ENCODE measurements at regions not wholly inside any gene's neighbourhood (a gene's known extent, or its start where the extent isn't known, plus 50 kb on each side); places are given as distances from the start of the nearest gene placed in this dataset.
"Not testable (repeated sequence)": the region's sequence is repeated elsewhere in the genome, so short reads cannot be mapped to it uniquely, and the experiment has no call there.

GRCh38 chr6:17182961-17183360 lies 81.1 kb downstream of the STMND1 start:
- ATAC-seq (no peak), DNase-seq (no peak)
- intact Hi-C loops (cut with micrococcal nuclease), result no loop called here

- ATAC-seq, result no peak
- DNase-seq, result no peak
- intact Hi-C loops (cut with micrococcal nuclease), result no loop called here
Observed at GRCh38 chr6:17186925-17187324, 85.1 kb downstream of the STMND1 start.

GRCh38 chr6:17193106-17193775 lies 87.9 kb upstream of the RBM24 start:
- intact Hi-C loops (cut with micrococcal nuclease), result no loop called here
- ATAC-seq (no peak), DNase-seq (no peak)

GRCh38 chr6:17197607-17198006 lies 83.6 kb upstream of the RBM24 start:
- intact Hi-C loops (cut with micrococcal nuclease), result no loop called here
- ATAC-seq (no peak), DNase-seq (no peak)

- DNase-seq (no peak), ATAC-seq (no peak)
- intact Hi-C loops (cut with micrococcal nuclease), result no loop called here
Observed at GRCh38 chr6:17200395-17200794, 80.8 kb upstream of the RBM24 start.

GRCh38 chr6:17202526-17202925 lies 78.6 kb upstream of the RBM24 start:
- intact Hi-C loops (cut with micrococcal nuclease), result no loop called here
- ATAC-seq (peak; percentile 90), DNase-seq (no peak)

- DNase-seq, result no peak
- intact Hi-C loops (cut with micrococcal nuclease), result no loop called here
- ATAC-seq, result no peak
Observed at GRCh38 chr6:17204533-17204932, 76.6 kb upstream of the RBM24 start.

- ATAC-seq (no peak), DNase-seq (no peak)
- intact Hi-C loops (cut with micrococcal nuclease), result no loop called here
Observed at GRCh38 chr6:17206566-17207072, 74.5 kb upstream of the RBM24 start.

- ATAC-seq (no peak), DNase-seq (no peak)
- intact Hi-C loops (cut with micrococcal nuclease), result no loop called here
Observed at GRCh38 chr6:17207281-17207680, 73.9 kb upstream of the RBM24 start.

GRCh38 chr6:17210683-17211082 lies 70.5 kb upstream of the RBM24 start:
- DNase-seq, result no peak
- ATAC-seq, result no peak
- intact Hi-C loops (cut with micrococcal nuclease), result no loop called here

- ATAC-seq (no peak), DNase-seq (no peak)
- intact Hi-C loops (cut with micrococcal nuclease), result no loop called here
Observed at GRCh38 chr6:17211101-17211500, 70.1 kb upstream of the RBM24 start.

- DNase-seq (peak; percentile 64), ATAC-seq (peak; percentile 89)
- intact Hi-C loops (cut with micrococcal nuclease), result no loop called here
Observed at GRCh38 chr6:17212546-17213371, 68.4 kb upstream of the RBM24 start.

GRCh38 chr6:17214106-17214505 lies 67.1 kb upstream of the RBM24 start:
- no peak for ATAC-seq
- no peak for DNase-seq
- intact Hi-C loops (cut with micrococcal nuclease), result no loop called here

- ATAC-seq; intact Hi-C loops (cut with micrococcal nuclease); DNase-seq: not testable (repeated sequence)
Observed at GRCh38 chr6:17216972-17217371, 64.2 kb upstream of the RBM24 start.

GRCh38 chr6:17218023-17218748 lies 63.0 kb upstream of the RBM24 start:
- ATAC-seq, result peak; percentile 78
- intact Hi-C loops (cut with micrococcal nuclease), result no loop called here
- no peak for DNase-seq

- no peak for DNase-seq
- intact Hi-C loops (cut with micrococcal nuclease), result no loop called here
- ATAC-seq, result peak; percentile 56
Observed at GRCh38 chr6:17218749-17219093, 62.4 kb upstream of the RBM24 start.

GRCh38 chr6:17219098-17219497 lies 62.1 kb upstream of the RBM24 start:
- ATAC-seq (peak; percentile 26), DNase-seq (no peak)
- intact Hi-C loops (cut with micrococcal nuclease), result no loop called here

- ATAC-seq, result no peak
- intact Hi-C loops (cut with micrococcal nuclease), result no loop called here
- no peak for DNase-seq
Observed at GRCh38 chr6:17220040-17220910, 60.9 kb upstream of the RBM24 start.

GRCh38 chr6:17224056-17224455 lies 57.1 kb upstream of the RBM24 start:
- intact Hi-C loops (cut with micrococcal nuclease), result no loop called here
- DNase-seq (no peak), ATAC-seq (no peak)
